HepG2 (cell line): ENCODE measurements at regions not wholly inside any gene's neighbourhood (a gene's known extent, or its start where the extent isn't known, plus 50 kb on each side); places are given as distances from the start of the nearest gene placed in this dataset.

ENCODE experiments used
- ATAC-seq: fragments of 200-7000 bp; cut with Tn5 transposase; 3 replicates; pipeline ENCODE4 v1.9.1; 2020; ENCODE audit warnings: mild to moderate bottlenecking, moderate library complexity
- BruUV-seq: library from RNA; stranded (reverse); fragments of 400-500 nt; replicated peaks from 2 replicates; lab custom pipeline; 2021; lab: Mats Ljungman, UMichigan
- CTCF ChIA-PET: fragments of 300-600 bp; formaldehyde crosslinking; extraction: SDS; loops from one replicate; lab custom pipeline; 2021; ENCODE audit warnings: low total read pairs, inconsistent platforms, low intra/inter-chr PET ratio; lab: Yijun Ruan, JAX
- POLR2A ChIA-PET: fragments of 350-600 bp; sonication (Branson Sonifier 250); formaldehyde crosslinking; loops from one replicate; lab custom pipeline; 2020; ENCODE audit warnings: antibody characterized with exemption, inconsistent platforms; lab: Yijun Ruan, JAX
- DNase-seq: peaks from one replicate; pipeline ENCODE4 v3.0.0-alpha.2; 2015; ENCODE audit warnings: low spot score
- FAIRE-seq: peaks from 3 replicates; lab custom pipeline; 2011; peaks lifted over from hg19 to GRCh38; lab: Jason Lieb, UNC
- H2AFZ ChIP-seq: one replicate; pipeline ENCODE4 v1.6.1; 2011; ENCODE audit warnings: low read length, inconsistent platforms
- H3K27ac ChIP-seq: fragments of 300-600 bp; 3 replicates; pipeline ENCODE4 v1.8.0; 2011; ENCODE audit warnings: mixed run types, mild to moderate bottlenecking, mixed read lengths, low read length, inconsistent platforms; ENCODE audit not compliant: insufficient read depth; ENCODE audit errors: extremely low read length
- H3K27me3 ChIP-seq, 2 experiments: fragments of 200-600 bp in 1 of 2; 2 replicates in 1 of 2; 3 replicates in 1 of 2; pipeline versions ENCODE4 v1.6.0 to v1.8.0; 2011; ENCODE audit warnings: low read length in 2 of 2, mild to moderate bottlenecking in 2 of 2, moderate library complexity in 2 of 2, inconsistent platforms in 1 of 2; ENCODE audit not compliant: insufficient read depth in 2 of 2, control insufficient read depth in 1 of 2
- H3K36me3 ChIP-seq, 2 experiments: fragments of 200-600 bp in 1 of 2; replicated peaks in 1 of 2; 2 replicates in 1 of 2; 3 replicates in 1 of 2; pipeline versions ENCODE4 v1.5.1 to v1.8.0; 2011; ENCODE audit warnings: low read length in 2 of 2, inconsistent platforms in 1 of 2; ENCODE audit not compliant: insufficient read depth in 2 of 2, control insufficient read depth in 1 of 2
- H3K4me1 ChIP-seq: 2 replicates; pipeline ENCODE4 v1.5.1; 2012; ENCODE audit warnings: low read length, inconsistent platforms; ENCODE audit not compliant: insufficient read depth
- H3K4me2 ChIP-seq: 2 replicates; pipeline ENCODE4 v1.6.0; 2011; ENCODE audit warnings: low read depth, low read length, inconsistent platforms
- H3K4me3 ChIP-seq, 3 experiments: fragments of 200-600 bp in 1 of 3; sonication (generic), shearing (Covaris generic) in 1 of 3; replicated peaks in 1 of 3; 2 replicates each; pipeline ENCODE4 v1.5.1; 2011 to 2016; ENCODE audit warnings: low read length in 3 of 3, inconsistent platforms in 2 of 3, low read depth in 2 of 3, mild to moderate bottlenecking in 2 of 3, control low read depth in 1 of 3, mixed read lengths in 1 of 3; ENCODE audit not compliant: insufficient read depth in 1 of 3
- H3K79me2 ChIP-seq: one replicate; pipeline ENCODE4 v1.6.1; 2011; ENCODE audit warnings: low read length, inconsistent platforms; ENCODE audit not compliant: insufficient read depth
- H3K9ac ChIP-seq: 2 replicates; pipeline ENCODE4 v1.6.0; 2011; ENCODE audit warnings: mild to moderate bottlenecking, low read depth, low read length, inconsistent platforms; ENCODE audit not compliant: insufficient read depth
- H3K9me3 ChIP-seq: 2 replicates; pipeline ENCODE4 v1.5.1; 2012; ENCODE audit warnings: mild to moderate bottlenecking, low read length
- H4K20me1 ChIP-seq: 2 replicates; pipeline ENCODE4 v1.6.0; 2011; ENCODE audit warnings: inconsistent platforms, mild to moderate bottlenecking, low read length, moderate library complexity; ENCODE audit not compliant: insufficient read depth
- CAMTA2 ChIP-seq: sonication (generic); formaldehyde crosslinking; IDR thresholded peaks from 2 replicates; pipeline ENCODE4 v1.4.0; 2020; ENCODE audit warnings: mild to moderate bottlenecking, missing genetic modification reagents, borderline replicate concordance
- EED ChIP-seq: sonication (generic); formaldehyde crosslinking; IDR thresholded peaks from 2 replicates; pipeline ENCODE4 v1.5.0; 2020; ENCODE audit warnings: mild to moderate bottlenecking, missing genetic modification reagents
- KLF16 ChIP-seq, 2 experiments: sonication (generic) in 1 of 2; formaldehyde crosslinking in 1 of 2; IDR thresholded peaks; 2 replicates each; pipeline versions ENCODE4 v1.6.1 to v1.8.0; 2016 to 2023; ENCODE audit warnings: missing genetic modification reagents in 2 of 2, missing compliant biosample characterization in 1 of 2
- RFXANK ChIP-seq: IDR thresholded peaks from 2 replicates; pipeline ENCODE4 v1.6.1; 2016
- SRY ChIP-seq: sonication (generic); formaldehyde crosslinking; IDR thresholded peaks from 2 replicates; pipeline ENCODE4 v1.8.0; 2022; ENCODE audit warnings: mild to moderate bottlenecking, missing genetic modification reagents
- ZBTB4 ChIP-seq: sonication (generic); formaldehyde crosslinking; IDR thresholded peaks from 2 replicates; pipeline ENCODE4 v1.4.0; 2020; ENCODE audit warnings: missing genetic modification reagents, mild to moderate bottlenecking, borderline replicate concordance
- ZFP37 ChIP-seq: sonication (generic); formaldehyde crosslinking; IDR thresholded peaks from 2 replicates; pipeline ENCODE4 v1.4.0; 2020; ENCODE audit warnings: missing genetic modification reagents, borderline replicate concordance
- ZNF501 ChIP-seq: sonication (generic); formaldehyde crosslinking; IDR thresholded peaks from 2 replicates; pipeline ENCODE4 v1.5.1; 2020; ENCODE audit warnings: mild to moderate bottlenecking, moderate library complexity, missing genetic modification reagents
- ZSCAN20 ChIP-seq: sonication (generic); formaldehyde crosslinking; IDR thresholded peaks from 2 replicates; pipeline ENCODE4 v1.4.0; 2020; ENCODE audit warnings: missing genetic modification reagents, mild to moderate bottlenecking, borderline replicate concordance
- WGBS: methylation state at CpG from one replicate; pipeline ENCODE4 v1.1.6; 2017; ENCODE audit warnings: low lambda C conversion rate; 5-methylcytosine and 5-hydroxymethylcytosine counted together
- in situ Hi-C: cut with HindIII; loops from 2 replicates; pipeline ENCODE4 v1.10.0; 2017; ENCODE audit warnings: low pct_unique_long_range_greater_than_20kb; ENCODE audit not compliant: extremely low pct_ligation_motif_present
- intact Hi-C: fragments of 100-400 bp; cut with micrococcal nuclease; formaldehyde crosslinking; loops from one replicate; pipeline ENCODE4 v1.10.0; 2022; ENCODE audit not compliant: unreplicated experiment

GRCh38 chr12:65632131-65632855, 192.0 kb upstream of the HMGA2 start:
- intact Hi-C loops: loop anchor here (2.0 kb wide), 1 partner anchor 53 kb away; no protein-coding TSS in a partner anchor
- H3K4me1 ChIP-seq: peaks cover 43% of the 10 kb centered on the region
- WGBS: 30% methylated on average over 5 of the region's 5 CpGs
- H3K9ac ChIP-seq: 0 out of 2 replicates have a peak overlapping the region, but pooled peaks have one; percentile 17
- peak overlapping the region in 1 of 3 experiments; percentile 15; a peak in 2 of 6 replicates for H3K4me3 ChIP-seq
- H3K27me3 ChIP-seq: no peaks in the 10 kb centered on the region
- BruUV-seq: no TSS peak
- no peak overlapping the region for H3K27ac ChIP-seq
- in situ Hi-C loops: no loop called here
- no peaks in the 10 kb centered on the region for H3K9me3 ChIP-seq
- DNase-seq: no peak
- no peaks in the 10 kb centered on the region for H4K20me1 ChIP-seq
- no peak for FAIRE-seq
- ChIA-PET POLR2A (no interaction called here), CTCF (no interaction called here)
- H3K79me2 ChIP-seq: no peaks in the 10 kb centered on the region
- H3K36me3 ChIP-seq: no peaks in the 10 kb centered on the region
- H3K4me2 ChIP-seq: peak overlapping the region; percentile 60
- peak; percentile 64 for ATAC-seq
- H2AFZ ChIP-seq: no peak overlapping the region
- TF ChIP-seq RFXANK (CRISPR knock-in tag) (no peak), ZSCAN20 (CRISPR knock-in tag) (no peak), ZFP37 (CRISPR knock-in tag) (no peak), EED (CRISPR knock-in tag) (no peak), ZNF501 (no peak), SRY (CRISPR knock-in tag) (no peak), CAMTA2 (no peak), KLF16 (CRISPR knock-in tag; IDR thresholded peaks at IDR 0.05) (no peak), ZBTB4 (CRISPR knock-in tag) (no peak)
